ENCODE measurements at regions not wholly inside any gene's neighbourhood (a gene's known extent, or its start where the extent isn't known, plus 50 kb on each side); places are given as distances from the start of the nearest gene placed in this dataset.

GRCh38 chr18:56119681-56120080 is 518.7 kb downstream of the TXNL1 start:
- no peak for ATAC-seq

GRCh38 chr18:56118422-56118821 is 520.0 kb downstream of the TXNL1 start:
- TF ChIP-seq POU6F1 (CRISPR knock-in tag; IDR thresholded peaks at IDR 0.05; ENCODE audit: borderline replicate concordance, low read depth) (no peak), PATZ1 (CRISPR knock-in tag; IDR thresholded peaks at IDR 0.05; ENCODE audit: borderline replicate concordance) (no peak), GLIS3 (CRISPR knock-in tag; IDR thresholded peaks at IDR 0.05) (no peak), BACH2 (CRISPR knock-in tag; IDR thresholded peaks at IDR 0.05; ENCODE audit: borderline replicate concordance) (no peak), OSR1 (CRISPR knock-in tag; IDR thresholded peaks at IDR 0.05) (no peak), CSDC2 (CRISPR knock-in tag; IDR thresholded peaks at IDR 0.05) (no peak), ISL1 (CRISPR knock-in tag; IDR thresholded peaks at IDR 0.05) (no peak), SNAI2 (CRISPR knock-in tag; IDR thresholded peaks at IDR 0.05) (no peak), TOX (CRISPR knock-in tag; IDR thresholded peaks at IDR 0.05; ENCODE audit: borderline replicate concordance) (no peak), ZFP30 (CRISPR knock-in tag; IDR thresholded peaks at IDR 0.05) (no peak), ZFP3 (CRISPR knock-in tag; IDR thresholded peaks at IDR 0.05) (no peak), TCF4 (CRISPR knock-in tag; IDR thresholded peaks at IDR 0.05; ENCODE audit: borderline replicate concordance) (no peak), CREB5 (CRISPR knock-in tag; IDR thresholded peaks at IDR 0.05; ENCODE audit: low read depth) (no peak), TSHZ2 (CRISPR knock-in tag; IDR thresholded peaks at IDR 0.05) (no peak), PPARA (CRISPR knock-in tag; IDR thresholded peaks at IDR 0.05; ENCODE audit: borderline replicate concordance) (no peak), ZNF8 (CRISPR knock-in tag; IDR thresholded peaks at IDR 0.05) (no peak), ZNF70 (CRISPR knock-in tag; IDR thresholded peaks at IDR 0.05) (no peak), ZC3H10 (CRISPR knock-in tag; IDR thresholded peaks at IDR 0.05) (no peak), ARNTL (CRISPR knock-in tag; IDR thresholded peaks at IDR 0.05; ENCODE audit: borderline replicate concordance, low read depth) (no peak)

More at GRCh38 chr18:56119681-56120080, 518.7 kb downstream of the TXNL1 start:
- TF ChIP-seq TSHZ2 (CRISPR knock-in tag; IDR thresholded peaks at IDR 0.05) (no peak), CSRNP3 (CRISPR knock-in tag; IDR thresholded peaks at IDR 0.05) (no peak), ISL1 (CRISPR knock-in tag; IDR thresholded peaks at IDR 0.05) (no peak), OSR1 (CRISPR knock-in tag; IDR thresholded peaks at IDR 0.05) (no peak), PPARA (CRISPR knock-in tag; IDR thresholded peaks at IDR 0.05; ENCODE audit: borderline replicate concordance) (no peak), ZFP3 (CRISPR knock-in tag; IDR thresholded peaks at IDR 0.05) (no peak), ZC3H10 (CRISPR knock-in tag; IDR thresholded peaks at IDR 0.05) (no peak), ZNF565 (CRISPR knock-in tag; conservative IDR thresholded peaks at IDR 0.05; ENCODE audit: low read depth) (no peak), RARB (CRISPR knock-in tag; IDR thresholded peaks at IDR 0.05) (no peak), BACH2 (CRISPR knock-in tag; IDR thresholded peaks at IDR 0.05; ENCODE audit: borderline replicate concordance) (no peak), ARNTL (CRISPR knock-in tag; IDR thresholded peaks at IDR 0.05; ENCODE audit: borderline replicate concordance, low read depth) (no peak), SNAI2 (CRISPR knock-in tag; IDR thresholded peaks at IDR 0.05) (no peak), ZNF70 (CRISPR knock-in tag; IDR thresholded peaks at IDR 0.05) (no peak), ZNF8 (CRISPR knock-in tag; IDR thresholded peaks at IDR 0.05) (no peak), ZFP30 (CRISPR knock-in tag; IDR thresholded peaks at IDR 0.05) (no peak), TOX (CRISPR knock-in tag; IDR thresholded peaks at IDR 0.05; ENCODE audit: borderline replicate concordance) (no peak), CSDC2 (CRISPR knock-in tag; IDR thresholded peaks at IDR 0.05) (no peak)

More at GRCh38 chr18:56118422-56118821, 520.0 kb downstream of the TXNL1 start:
- no peak for ATAC-seq

Measured in SK-N-SH treated with all-trans-retinoic acid at 6 μM for 48 hours (cell line).